GM19463 (cell line): ENCODE measurements at regions not wholly inside any gene's neighbourhood (a gene's known extent, or its start where the extent isn't known, plus 50 kb on each side); places are given as distances from the start of the nearest gene placed in this dataset.
"Not testable (repeated sequence)": the region's sequence is repeated elsewhere in the genome, so short reads cannot be mapped to it uniquely, and the experiment has no call there.

ENCODE experiments used
- ATAC-seq: cut with Tn5 transposase; IDR thresholded peaks from one replicate; pipeline ENCODE4 v1.9.1; 2021; ENCODE audit warnings: mild to moderate bottlenecking, moderate library complexity; ENCODE audit not compliant: unreplicated experiment

- no peak for ATAC-seq
These were observed 290.9 kb upstream of the TACR3 start for GRCh38 chr4:104010722-104011121.

- not testable (repeated sequence) for ATAC-seq
These were observed 282.5 kb upstream of the TACR3 start for GRCh38 chr4:104002318-104002717.

- no peak for ATAC-seq
These were observed 279.0 kb upstream of the TACR3 start for GRCh38 chr4:103998756-103999155.

- no peak for ATAC-seq
These were observed 276.9 kb upstream of the TACR3 start for GRCh38 chr4:103996637-103997036.

- no peak for ATAC-seq
These were observed 276.3 kb upstream of the TACR3 start for GRCh38 chr4:103996064-103996463.

- no peak for ATAC-seq
These were observed 274.3 kb upstream of the TACR3 start for GRCh38 chr4:103994059-103994458.

GRCh38 chr4:103982454-103982853, 262.7 kb upstream of the TACR3 start:
- ATAC-seq = no peak

- no peak for ATAC-seq
These were observed 228.6 kb upstream of the TACR3 start for GRCh38 chr4:103948244-103949018.

- no peak for ATAC-seq
These were observed 227.8 kb upstream of the TACR3 start for GRCh38 chr4:103947617-103948016.

- ATAC-seq = not testable (repeated sequence)
These were observed 227.0 kb upstream of the TACR3 start for GRCh38 chr4:103946621-103947268.

GRCh38 chr4:103938488-103938887, 218.7 kb upstream of the TACR3 start:
- no peak for ATAC-seq

GRCh38 chr4:103936653-103937145, 216.9 kb upstream of the TACR3 start:
- no peak for ATAC-seq

GRCh38 chr4:103934178-103934789, 214.5 kb upstream of the TACR3 start:
- peak; percentile 74 for ATAC-seq

GRCh38 chr4:103928370-103928769, 208.6 kb upstream of the TACR3 start:
- ATAC-seq = no peak

- ATAC-seq = no peak
These were observed 203.8 kb upstream of the TACR3 start for GRCh38 chr4:103923551-103923950.

GRCh38 chr4:103918214-103918613, 198.4 kb upstream of the TACR3 start:
- no peak for ATAC-seq

- peak; percentile 71 for ATAC-seq
These were observed 195.6 kb upstream of the TACR3 start for GRCh38 chr4:103915224-103915869.

- ATAC-seq = no peak
These were observed 187.6 kb upstream of the TACR3 start for GRCh38 chr4:103907414-103907813.

GRCh38 chr4:103904123-103904522, 184.3 kb upstream of the TACR3 start:
- ATAC-seq = no peak

GRCh38 chr4:103902730-103903129, 182.9 kb upstream of the TACR3 start:
- no peak for ATAC-seq

GRCh38 chr4:103895876-103896465, 176.2 kb upstream of the TACR3 start:
- ATAC-seq = no peak
